Caco-2 (cell line): ENCODE measurements at regions not wholly inside any gene's neighbourhood (a gene's known extent, or its start where the extent isn't known, plus 50 kb on each side); places are given as distances from the start of the nearest gene placed in this dataset.

Experiments
- BruUV-seq: library from RNA; stranded (reverse); fragments of 400-500 nt; replicated peaks from 2 replicates; lab custom pipeline; 2021; lab: Mats Ljungman, UMichigan
- CTCF ChIA-PET: fragments of 300-600 bp; sonication (Branson Sonifier 250); formaldehyde crosslinking; loops from one replicate; lab custom pipeline; 2022; ENCODE audit warnings: antibody characterized with exemption; lab: Charles Lee
- POLR2A ChIA-PET: fragments of 300-600 bp; sonication (Branson Sonifier 250); formaldehyde crosslinking; loops from one replicate; lab custom pipeline; 2022; ENCODE audit warnings: antibody characterized with exemption; lab: Charles Lee
- DNase-seq, 2 experiments: peaks; one replicate each; pipeline versions ENCODE4 v3.0.0 to v3.0.0-alpha.2; 2020 to 2022
- H3K27me3 ChIP-seq: replicated peaks from 2 replicates; pipeline ENCODE4 v1.6.0; 2011; ENCODE audit warnings: low read length; ENCODE audit not compliant: control insufficient read depth, insufficient read depth
- H3K36me3 ChIP-seq: 2 replicates; pipeline ENCODE4 v1.5.1; 2011; ENCODE audit warnings: low read length; ENCODE audit not compliant: control insufficient read depth, insufficient read depth
- H3K4me1 ChIP-seq: fragments of 250-450 bp; sonication (Bioruptor Pico); 2 replicates; pipeline ENCODE4 v1.5.1; 2020; ENCODE audit warnings: mild to moderate bottlenecking
- H3K4me3 ChIP-seq: 2 replicates; pipeline ENCODE4 v1.5.1; 2011; ENCODE audit warnings: low read depth, mild to moderate bottlenecking, control low read depth, low read length
- H3K9me3 ChIP-seq: fragments of 250-450 bp; sonication (Bioruptor Pico); 2 replicates; pipeline ENCODE4 v1.5.1; 2020; ENCODE audit warnings: mild to moderate bottlenecking, moderate library complexity
- H3K27ac Mint-ChIP-seq: one replicate; pipeline ENCODE4 v1.8.0; 2022; ENCODE audit warnings: mixed read lengths; ENCODE audit not compliant: unreplicated experiment
- H3K27me3 Mint-ChIP-seq: one replicate; pipeline ENCODE4 v1.8.0; 2022; ENCODE audit warnings: mixed read lengths; ENCODE audit not compliant: insufficient read depth, unreplicated experiment
- H3K36me3 Mint-ChIP-seq: one replicate; pipeline ENCODE4 v1.8.0; 2022; ENCODE audit warnings: mild to moderate bottlenecking, mixed read lengths; ENCODE audit not compliant: insufficient read depth, unreplicated experiment
- H3K4me1 Mint-ChIP-seq: one replicate; pipeline ENCODE4 v1.8.0; 2022; ENCODE audit warnings: low read depth, mixed read lengths; ENCODE audit not compliant: unreplicated experiment
- H3K4me3 Mint-ChIP-seq: one replicate; pipeline ENCODE4 v1.8.0; 2022; ENCODE audit warnings: mild to moderate bottlenecking, moderate library complexity, mixed read lengths; ENCODE audit not compliant: unreplicated experiment
- H3K9me3 Mint-ChIP-seq: one replicate; pipeline ENCODE4 v1.8.0; 2022; ENCODE audit warnings: mixed read lengths; ENCODE audit not compliant: unreplicated experiment
- intact Hi-C: fragments of 100-400 bp; cut with micrococcal nuclease; formaldehyde crosslinking; loops from one replicate; pipeline ENCODE4 v1.10.0; 2022; ENCODE audit not compliant: unreplicated experiment
- TF ChIP-seq, protein P1 (sequence below), 2 experiments: fragments of 200-600 bp in 1 of 2; IDR thresholded peaks; 1 replicate in 1 of 2; 2 replicates in 1 of 2; pipeline versions ENCODE4 v1.5.1 to v1.8.0; 2011 to 2022; ENCODE audit warnings: antibody characterized with exemption in 1 of 2, control low read depth in 1 of 2, inconsistent platforms in 1 of 2, low read depth in 1 of 2, low read length in 1 of 2, mild to moderate bottlenecking in 1 of 2, moderate library complexity in 1 of 2; ENCODE audit not compliant: insufficient read depth in 1 of 2, severe bottlenecking in 1 of 2, unreplicated experiment in 1 of 2

GRCh38 chr12:127038761-127039160 is 1228.2 kb upstream of the TMEM132C start:
- no peaks in the 10 kb centered on the region for H3K9me3 ChIP-seq
- Mint-ChIP-seq H3K4me3 (no peak overlapping the region), H3K9me3 (no peaks in the 10 kb centered on the region), H3K4me1 (no peaks in the 10 kb centered on the region), H3K27ac (no peak overlapping the region), H3K36me3 (no peaks in the 10 kb centered on the region), H3K27me3 (peaks cover 2% of the 10 kb centered on the region)
- intact Hi-C loops = no loop called here
- H3K27me3 ChIP-seq = no peaks in the 10 kb centered on the region
- no TSS peak for BruUV-seq
- ChIA-PET CTCF (no interaction called here), POLR2A (no interaction called here)
- no peak overlapping the region for H3K4me3 ChIP-seq
- DNase-seq = no peak
- no peaks in the 10 kb centered on the region for H3K36me3 ChIP-seq
- H3K4me1 ChIP-seq = no peaks in the 10 kb centered on the region
- TF ChIP-seq, protein P1, sequence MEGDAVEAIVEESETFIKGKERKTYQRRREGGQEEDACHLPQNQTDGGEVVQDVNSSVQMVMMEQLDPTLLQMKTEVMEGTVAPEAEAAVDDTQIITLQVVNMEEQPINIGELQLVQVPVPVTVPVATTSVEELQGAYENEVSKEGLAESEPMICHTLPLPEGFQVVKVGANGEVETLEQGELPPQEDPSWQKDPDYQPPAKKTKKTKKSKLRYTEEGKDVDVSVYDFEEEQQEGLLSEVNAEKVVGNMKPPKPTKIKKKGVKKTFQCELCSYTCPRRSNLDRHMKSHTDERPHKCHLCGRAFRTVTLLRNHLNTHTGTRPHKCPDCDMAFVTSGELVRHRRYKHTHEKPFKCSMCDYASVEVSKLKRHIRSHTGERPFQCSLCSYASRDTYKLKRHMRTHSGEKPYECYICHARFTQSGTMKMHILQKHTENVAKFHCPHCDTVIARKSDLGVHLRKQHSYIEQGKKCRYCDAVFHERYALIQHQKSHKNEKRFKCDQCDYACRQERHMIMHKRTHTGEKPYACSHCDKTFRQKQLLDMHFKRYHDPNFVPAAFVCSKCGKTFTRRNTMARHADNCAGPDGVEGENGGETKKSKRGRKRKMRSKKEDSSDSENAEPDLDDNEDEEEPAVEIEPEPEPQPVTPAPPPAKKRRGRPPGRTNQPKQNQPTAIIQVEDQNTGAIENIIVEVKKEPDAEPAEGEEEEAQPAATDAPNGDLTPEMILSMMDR (IDR thresholded peaks at IDR 0.05; ENCODE audit: insufficient read depth in 1 of 2, low read depth in 1 of 2, low read length in 1 of 2, severe bottlenecking in 1 of 2, unreplicated experiment in 1 of 2) = no peak

GRCh38 chr12:127041985-127042625 is 1224.9 kb upstream of the TMEM132C start:
- H3K27me3 ChIP-seq = no peaks in the 10 kb centered on the region

DNA sequence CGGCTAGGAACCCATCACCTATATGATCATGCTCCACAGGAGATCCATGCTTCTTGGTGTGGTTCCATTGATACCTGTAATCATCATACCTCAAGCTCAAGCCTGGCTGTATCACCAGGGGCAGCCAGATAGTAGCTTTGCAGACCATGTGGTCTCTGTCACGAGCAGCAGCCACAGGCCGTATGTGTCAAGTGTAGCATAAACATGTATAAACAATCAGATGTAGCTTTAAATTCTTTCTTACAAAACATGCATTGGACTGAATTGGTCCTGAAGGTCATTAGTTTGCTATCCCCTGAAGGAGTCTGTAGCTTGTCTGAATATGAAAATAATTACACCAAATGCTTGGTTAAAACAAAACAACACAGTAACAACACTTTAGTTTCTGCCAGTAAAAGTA is 1223.2 kb upstream of the TMEM132C start:
- POLR2A ChIA-PET = no interaction called here
- Histone ChIP-seq H3K4me1 (no peaks in the 10 kb centered on the region), H3K9me3 (no peaks in the 10 kb centered on the region), H3K4me3 (no peak overlapping the region), H3K36me3 (no peaks in the 10 kb centered on the region), H3K27me3 (no peaks in the 10 kb centered on the region)
- intact Hi-C loops = no loop called here
- Mint-ChIP-seq H3K4me3 (no peak overlapping the region), H3K36me3 (no peaks in the 10 kb centered on the region), H3K9me3 (peaks cover 9% of the 10 kb centered on the region), H3K27ac (no peak overlapping the region), H3K4me1 (no peaks in the 10 kb centered on the region), H3K27me3 (no peaks in the 10 kb centered on the region)
- DNase-seq = no peak
- CTCF ChIA-PET = no interaction called here
- TF ChIP-seq, protein P1 (IDR thresholded peaks at IDR 0.05; ENCODE audit: insufficient read depth in 1 of 2, low read depth in 1 of 2, low read length in 1 of 2, severe bottlenecking in 1 of 2, unreplicated experiment in 1 of 2) = no peak
- no TSS peak for BruUV-seq

More at GRCh38 chr12:127041985-127042625, 1224.9 kb upstream of the TMEM132C start:
- H3K4me1 Mint-ChIP-seq = no peaks in the 10 kb centered on the region
- TF ChIP-seq, protein P1 (IDR thresholded peaks at IDR 0.05; ENCODE audit: insufficient read depth in 1 of 2, low read depth in 1 of 2, low read length in 1 of 2, severe bottlenecking in 1 of 2, unreplicated experiment in 1 of 2) = no peak
- no peak overlapping the region for H3K27ac Mint-ChIP-seq
- no peak for DNase-seq
- no peaks in the 10 kb centered on the region for H3K27me3 Mint-ChIP-seq
- H3K36me3 ChIP-seq = no peaks in the 10 kb centered on the region
- no peak overlapping the region for H3K4me3 Mint-ChIP-seq
- no TSS peak for BruUV-seq
- H3K4me1 ChIP-seq = no peaks in the 10 kb centered on the region
- intact Hi-C loops = no loop called here
- no peaks in the 10 kb centered on the region for H3K9me3 ChIP-seq
- H3K36me3 Mint-ChIP-seq = no peaks in the 10 kb centered on the region
- H3K9me3 Mint-ChIP-seq = no peaks in the 10 kb centered on the region
- CTCF ChIA-PET = no interaction called here
- POLR2A ChIA-PET = no interaction called here
- no peak overlapping the region for H3K4me3 ChIP-seq
